Calu3 (cell line): ENCODE measurements at regions not wholly inside any gene's neighbourhood (a gene's known extent, or its start where the extent isn't known, plus 50 kb on each side); places are given as distances from the start of the nearest gene placed in this dataset.

Experiments used
- BruUV-seq: library from RNA; stranded (reverse); fragments of 400-500 nt; replicated peaks from 2 replicates; lab custom pipeline; 2021; lab: Mats Ljungman, UMichigan
- CTCF ChIA-PET: fragments of 300-600 bp; sonication (Branson Sonifier 250); formaldehyde crosslinking; loops from one replicate; lab custom pipeline; 2022; ENCODE audit warnings: antibody characterized with exemption; lab: Charles Lee
- DNase-seq: peaks from one replicate; pipeline ENCODE4 v3.0.0; 2022
- H3K27ac Mint-ChIP-seq: one replicate; pipeline ENCODE4 v1.8.0; 2022; ENCODE audit warnings: mixed read lengths; ENCODE audit not compliant: unreplicated experiment
- H3K27me3 Mint-ChIP-seq: one replicate; pipeline ENCODE4 v1.8.0; 2022; ENCODE audit warnings: mixed read lengths; ENCODE audit not compliant: unreplicated experiment
- H3K36me3 Mint-ChIP-seq: one replicate; pipeline ENCODE4 v1.8.0; 2022; ENCODE audit warnings: mild to moderate bottlenecking, moderate library complexity, mixed read lengths; ENCODE audit not compliant: insufficient read depth, unreplicated experiment
- H3K4me1 Mint-ChIP-seq: one replicate; pipeline ENCODE4 v1.8.0; 2022; ENCODE audit warnings: mild to moderate bottlenecking, low read depth, mixed read lengths; ENCODE audit not compliant: unreplicated experiment
- H3K4me3 Mint-ChIP-seq: one replicate; pipeline ENCODE4 v1.8.0; 2022; ENCODE audit warnings: mild to moderate bottlenecking, low read depth, moderate library complexity, mixed read lengths; ENCODE audit not compliant: unreplicated experiment
- H3K9me3 Mint-ChIP-seq: one replicate; pipeline ENCODE4 v1.8.0; 2022; ENCODE audit warnings: low read depth, mixed read lengths; ENCODE audit not compliant: unreplicated experiment
- intact Hi-C: fragments of 100-400 bp; cut with micrococcal nuclease; formaldehyde crosslinking; loops from one replicate; pipeline ENCODE4 v1.10.0; 2022; ENCODE audit not compliant: unreplicated experiment
- TF ChIP-seq, protein P1 (sequence below): fragments of 200-600 bp; IDR thresholded peaks from one replicate; pipeline ENCODE4 v1.8.0; 2022; ENCODE audit warnings: antibody characterized with exemption; ENCODE audit not compliant: unreplicated experiment

DNA sequence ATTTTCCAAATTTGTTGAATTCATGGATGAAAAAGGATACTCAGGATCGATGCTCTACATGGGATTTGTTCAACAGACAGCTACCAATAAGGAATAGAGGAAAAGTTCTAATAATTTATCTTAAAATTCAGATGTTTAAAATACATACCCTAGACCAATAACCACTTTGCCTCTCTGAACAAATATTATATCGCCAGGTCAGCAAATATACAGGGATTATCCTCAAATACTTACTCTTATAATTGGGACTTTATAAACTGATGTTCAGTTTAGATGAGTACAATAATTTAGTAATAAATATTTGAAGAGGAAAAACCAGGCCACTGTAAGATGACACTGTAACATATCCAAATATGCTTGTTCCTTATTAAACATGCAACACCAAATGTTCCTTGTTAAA is 268.7 kb downstream of the DOK5 start:
- CTCF ChIA-PET, result no interaction called here
- TF ChIP-seq, protein P1, sequence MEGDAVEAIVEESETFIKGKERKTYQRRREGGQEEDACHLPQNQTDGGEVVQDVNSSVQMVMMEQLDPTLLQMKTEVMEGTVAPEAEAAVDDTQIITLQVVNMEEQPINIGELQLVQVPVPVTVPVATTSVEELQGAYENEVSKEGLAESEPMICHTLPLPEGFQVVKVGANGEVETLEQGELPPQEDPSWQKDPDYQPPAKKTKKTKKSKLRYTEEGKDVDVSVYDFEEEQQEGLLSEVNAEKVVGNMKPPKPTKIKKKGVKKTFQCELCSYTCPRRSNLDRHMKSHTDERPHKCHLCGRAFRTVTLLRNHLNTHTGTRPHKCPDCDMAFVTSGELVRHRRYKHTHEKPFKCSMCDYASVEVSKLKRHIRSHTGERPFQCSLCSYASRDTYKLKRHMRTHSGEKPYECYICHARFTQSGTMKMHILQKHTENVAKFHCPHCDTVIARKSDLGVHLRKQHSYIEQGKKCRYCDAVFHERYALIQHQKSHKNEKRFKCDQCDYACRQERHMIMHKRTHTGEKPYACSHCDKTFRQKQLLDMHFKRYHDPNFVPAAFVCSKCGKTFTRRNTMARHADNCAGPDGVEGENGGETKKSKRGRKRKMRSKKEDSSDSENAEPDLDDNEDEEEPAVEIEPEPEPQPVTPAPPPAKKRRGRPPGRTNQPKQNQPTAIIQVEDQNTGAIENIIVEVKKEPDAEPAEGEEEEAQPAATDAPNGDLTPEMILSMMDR, result no peak
- BruUV-seq, result no TSS peak
- intact Hi-C loops, result no loop called here
- no peak overlapping the region for H3K27ac Mint-ChIP-seq
- H3K36me3 Mint-ChIP-seq, result no peaks in the 10 kb centered on the region
- H3K4me1 Mint-ChIP-seq, result no peaks in the 10 kb centered on the region
- no peaks in the 10 kb centered on the region for H3K9me3 Mint-ChIP-seq
- DNase-seq, result no peak
- H3K4me3 Mint-ChIP-seq, result no peak overlapping the region
- no peaks in the 10 kb centered on the region for H3K27me3 Mint-ChIP-seq

DNA sequence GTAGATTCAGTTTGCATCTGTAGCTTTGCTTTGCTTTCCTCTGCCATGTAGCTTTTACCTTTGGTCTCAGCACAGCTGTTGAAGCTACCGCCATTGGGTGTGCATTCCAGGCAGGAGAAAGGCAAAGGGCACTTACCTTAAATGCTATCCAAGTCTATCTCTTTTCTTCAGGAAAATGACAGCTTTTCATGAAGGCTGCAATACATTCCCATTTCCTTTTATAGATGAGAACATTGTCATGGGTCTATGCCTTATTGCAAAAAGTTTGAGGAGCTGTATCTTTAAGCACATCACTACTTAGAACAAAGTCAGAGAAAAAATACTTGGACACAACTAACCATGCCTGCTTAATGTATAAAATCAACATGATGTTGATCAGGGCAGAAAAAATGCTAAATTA is 266.8 kb downstream of the DOK5 start:
- DNase-seq, result no peak

DNA sequence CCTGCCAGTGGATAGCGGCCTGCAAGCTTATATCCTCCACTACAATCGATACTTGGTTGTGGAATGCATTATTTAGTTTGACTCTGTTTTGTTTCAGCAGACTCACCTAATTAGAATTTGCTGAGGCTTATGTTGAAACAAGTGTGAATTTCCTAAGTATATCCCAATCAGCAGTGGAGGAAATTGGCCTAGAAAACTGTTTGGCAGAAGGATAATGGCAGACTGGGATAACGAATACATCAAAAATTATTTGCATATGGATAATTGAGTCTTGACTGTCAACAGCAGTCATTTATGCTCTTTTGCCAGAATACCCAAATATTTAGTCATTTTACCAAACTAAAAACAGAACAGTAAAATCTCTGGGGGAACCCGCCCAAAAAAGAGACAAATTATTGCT is 261.0 kb downstream of the DOK5 start:
- TF ChIP-seq, protein P1, result no peak
- DNase-seq, result no peak
- CTCF ChIA-PET, result no interaction called here
- BruUV-seq, result no TSS peak
- no peak overlapping the region for H3K27ac Mint-ChIP-seq
- peaks cover 28% of the 10 kb centered on the region for H3K27me3 Mint-ChIP-seq
- intact Hi-C loops, result no loop called here
- H3K9me3 Mint-ChIP-seq, result no peaks in the 10 kb centered on the region
- H3K4me3 Mint-ChIP-seq, result no peak overlapping the region
- H3K36me3 Mint-ChIP-seq, result no peaks in the 10 kb centered on the region
- H3K4me1 Mint-ChIP-seq, result no peaks in the 10 kb centered on the region

More for the DNA sequence above, 266.8 kb downstream of the DOK5 start:
- intact Hi-C loops, result no loop called here
- CTCF ChIA-PET, result no interaction called here
- Mint-ChIP-seq H3K9me3 (no peaks in the 10 kb centered on the region), H3K4me1 (no peaks in the 10 kb centered on the region), H3K36me3 (no peaks in the 10 kb centered on the region), H3K27me3 (no peaks in the 10 kb centered on the region), H3K4me3 (no peak overlapping the region), H3K27ac (no peak overlapping the region)
- BruUV-seq, result no TSS peak
- TF ChIP-seq, protein P1, result no peak

DNA sequence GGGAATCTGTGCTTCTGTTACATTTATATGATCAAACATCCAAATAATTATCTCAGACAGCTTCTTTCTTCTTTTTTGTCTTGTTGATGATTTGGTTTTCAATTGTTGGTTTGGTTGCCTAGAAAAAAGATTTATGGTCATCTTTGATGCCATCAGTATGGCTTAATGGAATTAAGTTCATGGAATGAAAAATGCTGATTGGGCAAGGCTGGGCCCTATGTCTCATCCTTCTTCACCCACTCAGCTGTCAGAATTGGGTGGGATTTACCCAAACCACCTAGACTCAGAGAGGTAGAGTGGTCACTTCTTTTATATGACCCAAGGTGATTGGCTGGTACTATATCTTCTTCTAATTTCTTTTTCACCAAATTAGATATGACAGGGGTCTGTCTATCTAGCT is 258.3 kb downstream of the DOK5 start:
- H3K27ac Mint-ChIP-seq, result no peak overlapping the region
- no TSS peak for BruUV-seq
- intact Hi-C loops, result no loop called here
- TF ChIP-seq, protein P1, result no peak
- H3K4me1 Mint-ChIP-seq, result no peaks in the 10 kb centered on the region
- H3K36me3 Mint-ChIP-seq, result no peaks in the 10 kb centered on the region
- no peak for DNase-seq
- CTCF ChIA-PET, result no interaction called here
- no peak overlapping the region for H3K4me3 Mint-ChIP-seq
- no peaks in the 10 kb centered on the region for H3K9me3 Mint-ChIP-seq
- peaks cover 28% of the 10 kb centered on the region for H3K27me3 Mint-ChIP-seq

DNA sequence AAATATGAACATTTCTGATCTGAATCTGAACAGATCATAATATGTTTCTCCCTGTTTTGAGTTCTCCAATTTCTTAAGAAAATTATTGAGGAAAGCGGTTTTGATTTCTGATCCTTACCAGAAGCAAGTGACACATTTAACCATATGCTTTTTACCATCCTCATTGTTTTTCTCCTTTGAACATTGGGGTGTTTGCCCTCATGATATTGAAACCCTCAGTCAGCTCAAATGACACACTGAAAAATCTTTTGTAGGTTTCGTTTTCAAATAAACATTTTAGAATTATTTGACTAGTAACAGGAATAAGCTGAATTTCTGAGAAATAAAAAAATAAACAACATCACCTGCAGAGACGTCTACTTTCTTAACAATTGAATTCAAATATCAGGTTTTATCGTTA is 252.1 kb downstream of the DOK5 start:
- no peak for DNase-seq
- Mint-ChIP-seq H3K27me3 (peaks cover 50% of the 10 kb centered on the region), H3K4me1 (no peaks in the 10 kb centered on the region), H3K9me3 (no peaks in the 10 kb centered on the region), H3K4me3 (no peak overlapping the region), H3K36me3 (no peaks in the 10 kb centered on the region), H3K27ac (no peak overlapping the region)
- intact Hi-C loops, result no loop called here
- CTCF ChIA-PET, result no interaction called here
- TF ChIP-seq, protein P1, result no peak
- no TSS peak for BruUV-seq
